Middle frontal gyrus (tissue), 1 donor: ENCODE measurements at regions not wholly inside any gene's neighbourhood (a gene's known extent, or its start where the extent isn't known, plus 50 kb on each side); places are given as distances from the start of the nearest gene placed in this dataset.
"Not testable (repeated sequence)": the region's sequence is repeated elsewhere in the genome, so short reads cannot be mapped to it uniquely, and the experiment has no call there.

Source experiments
- DNase-seq: peaks from one replicate; pipeline ENCODE4 v3.0.0-alpha.2; 2015; ENCODE audit warnings: low spot score; ENCODE audit errors: extremely low spot score

DNA sequence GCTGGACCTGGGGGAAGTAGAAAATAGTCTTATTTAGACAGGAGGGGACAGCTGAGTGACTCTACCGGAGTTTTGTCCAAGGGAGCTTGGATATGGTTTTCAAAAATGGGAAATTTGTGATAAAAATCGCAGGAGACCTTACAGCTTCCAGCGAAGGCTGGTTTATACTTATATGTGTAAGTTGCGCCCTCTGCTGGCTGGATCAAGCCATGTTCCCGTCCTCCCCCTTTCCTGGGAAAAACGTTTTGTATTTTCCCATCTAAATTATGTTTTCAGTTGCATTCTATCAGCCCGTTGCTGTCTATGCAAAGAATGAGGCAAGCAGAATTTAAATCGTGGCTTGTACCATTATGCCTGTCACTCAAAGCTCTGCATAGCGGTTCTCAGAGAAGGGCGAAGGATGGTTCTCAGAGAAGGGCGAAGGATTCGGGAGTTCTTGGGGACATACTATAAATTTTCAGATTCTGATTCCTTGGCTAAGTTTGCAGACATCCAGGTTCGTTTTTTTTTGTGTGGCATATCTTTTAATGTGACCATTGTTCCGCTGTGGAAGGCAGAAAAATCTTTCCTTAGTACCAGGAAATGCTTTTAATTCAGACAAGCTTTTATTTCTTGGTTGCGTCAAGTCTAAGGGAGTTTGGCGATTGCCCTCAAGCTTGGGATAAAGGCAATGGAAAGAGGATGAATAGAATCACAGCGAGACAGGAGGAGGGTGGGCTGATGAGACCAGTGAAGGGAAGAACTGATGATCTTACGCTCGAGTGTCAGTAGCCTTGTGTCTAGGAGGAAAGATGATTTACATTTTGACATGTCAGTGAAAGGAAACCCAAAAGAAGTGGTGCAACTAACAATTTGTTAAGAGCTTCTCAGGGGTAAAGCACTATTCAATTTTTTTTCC, 128.5 kb upstream of the ARX start:
- no peak for DNase-seq

DNA sequence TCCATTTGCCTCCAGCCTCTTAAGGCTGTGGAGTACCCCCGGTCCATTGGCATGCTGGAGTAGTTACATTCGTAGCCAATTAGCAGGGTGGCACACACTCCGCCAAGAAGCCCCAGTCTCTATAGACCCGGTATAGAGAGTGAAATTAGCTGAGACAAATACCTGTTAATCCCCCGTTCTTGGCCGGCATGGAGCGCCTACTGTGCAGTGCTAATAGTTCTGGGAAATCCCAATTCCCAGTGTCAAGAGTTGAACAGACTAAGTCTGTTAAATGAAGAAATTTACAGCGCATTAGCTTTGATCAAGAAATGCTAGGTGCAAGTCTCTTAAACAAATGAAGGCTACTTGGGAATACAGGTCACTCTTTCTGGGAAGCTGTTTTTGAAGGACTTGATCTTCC, 127.8 kb upstream of the ARX start:
- DNase-seq, result no peak

DNA sequence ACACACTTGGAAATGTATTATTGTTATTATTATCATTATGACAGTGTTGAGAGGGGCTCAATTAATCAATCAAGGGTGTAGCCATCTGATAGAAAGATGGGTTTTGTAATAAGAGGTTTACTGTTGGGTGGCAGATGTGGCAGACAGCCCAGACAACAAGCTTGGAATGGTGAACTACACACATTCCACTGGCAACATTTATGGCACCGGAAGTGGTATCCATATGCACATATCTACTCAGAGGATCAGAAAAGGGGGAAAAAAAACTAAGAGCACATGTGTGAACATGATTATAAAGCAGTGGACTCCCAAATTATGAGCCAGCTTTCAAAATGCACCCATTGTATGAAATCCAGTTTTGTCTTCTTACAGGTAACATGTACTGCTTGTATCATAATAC, 125.9 kb upstream of the ARX start:
- DNase-seq, result no peak

GRCh38 chrX:25131055-25131454, 115.3 kb upstream of the ARX start:
- no peak for DNase-seq

- no peak for DNase-seq
These were observed 114.9 kb upstream of the ARX start for GRCh38 chrX:25130619-25131018.

GRCh38 chrX:25125483-25125882, 109.7 kb upstream of the ARX start:
- DNase-seq, result no peak

GRCh38 chrX:25124391-25124790, 108.6 kb upstream of the ARX start:
- DNase-seq, result no peak

- no peak for DNase-seq
These were observed 96.4 kb upstream of the ARX start for GRCh38 chrX:25112156-25112555.

- no peak for DNase-seq
These were observed 92.7 kb upstream of the ARX start for GRCh38 chrX:25108481-25108880.

DNA sequence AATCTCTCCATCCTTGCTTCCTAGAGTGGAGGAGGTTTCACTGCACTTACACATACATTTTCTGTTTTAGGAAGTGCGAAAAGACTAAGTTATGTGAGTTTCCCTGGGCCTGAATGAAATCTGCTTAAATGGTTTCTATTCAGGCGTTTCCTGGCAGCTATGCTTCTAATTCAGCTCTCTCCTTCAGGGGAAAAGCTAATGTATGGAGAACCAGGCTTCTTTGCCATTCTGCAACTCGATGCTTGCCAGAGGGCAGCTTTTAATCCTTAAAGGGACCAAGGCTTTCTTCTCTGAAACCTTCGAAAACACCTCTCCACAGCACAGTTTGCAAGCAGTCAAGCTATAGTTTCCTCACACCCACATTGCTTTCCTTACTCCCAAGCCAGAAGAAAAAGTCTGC, 89.5 kb upstream of the ARX start:
- no peak for DNase-seq

GRCh38 chrX:25096522-25097045, 80.8 kb upstream of the ARX start:
- no peak for DNase-seq

GRCh38 chrX:25091152-25091551, 75.4 kb upstream of the ARX start:
- DNase-seq, result not testable (repeated sequence)

DNA sequence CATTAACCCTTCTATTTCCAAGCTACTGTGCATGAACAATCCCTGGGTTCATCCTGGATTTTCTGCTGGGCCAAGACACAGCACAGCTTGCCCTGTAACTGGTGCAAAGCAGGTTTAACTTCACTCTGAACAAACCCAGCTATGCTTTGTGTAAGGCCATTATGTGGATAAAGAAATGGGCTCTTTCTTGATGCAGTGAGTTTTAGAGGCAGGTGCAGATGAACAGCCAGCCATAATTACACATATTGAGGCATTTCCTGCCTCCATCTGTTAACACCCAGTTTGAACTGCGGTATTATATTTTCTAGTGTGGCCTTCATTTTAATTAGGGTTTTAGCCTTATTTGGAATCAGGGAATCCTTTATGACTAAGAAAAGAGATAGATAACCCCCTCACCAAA, 68.7 kb upstream of the ARX start:
- DNase-seq, result no peak

DNA sequence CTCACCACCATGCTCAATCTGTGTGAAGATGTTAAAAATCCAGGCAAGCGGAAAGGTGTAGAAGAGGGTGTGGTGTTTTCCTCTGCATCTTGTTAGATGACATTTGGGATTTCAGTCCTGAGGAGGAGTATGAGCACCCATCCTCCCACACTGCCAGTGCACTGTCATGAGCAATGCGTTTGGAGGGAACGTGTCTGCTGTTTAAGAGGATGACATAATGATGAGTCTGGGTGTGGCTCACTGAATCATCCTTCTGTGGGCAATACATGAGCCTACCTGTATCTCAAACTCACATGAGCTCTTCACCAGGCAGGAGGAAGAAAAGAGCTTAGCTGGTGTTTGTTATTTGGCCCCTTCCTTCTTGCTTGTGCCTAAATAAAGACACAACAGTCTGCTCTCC, 67.9 kb upstream of the ARX start:
- DNase-seq, result no peak

GRCh38 chrX:25079020-25079419, 63.3 kb upstream of the ARX start:
- DNase-seq, result no peak

- DNase-seq, result no peak
These were observed 61.3 kb upstream of the ARX start for GRCh38 chrX:25076941-25077500.

GRCh38 chrX:25072247-25072646, 56.5 kb upstream of the ARX start:
- DNase-seq, result no peak

GRCh38 chrX:25070038-25070437, 54.3 kb upstream of the ARX start:
- DNase-seq, result no peak

DNA sequence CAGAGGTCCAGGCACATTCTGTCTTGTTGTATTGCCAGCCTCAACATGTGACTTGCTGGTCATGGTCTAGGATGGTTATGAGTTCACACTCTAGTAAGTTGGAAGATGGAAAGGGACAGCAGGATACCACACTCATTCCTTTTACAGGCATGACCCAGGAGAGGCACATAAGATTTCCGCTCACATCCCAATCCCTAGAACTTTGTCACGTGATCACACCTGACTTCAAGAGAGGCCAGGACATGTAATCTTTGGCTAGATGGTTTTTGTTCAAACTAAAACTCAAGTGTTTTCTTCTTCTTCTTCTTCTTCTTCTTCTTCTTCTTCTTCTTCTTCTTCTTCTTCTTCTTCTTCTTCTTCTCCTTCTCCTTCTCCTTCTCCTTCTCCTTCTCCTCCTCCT, 53.4 kb upstream of the ARX start:
- no peak for DNase-seq

DNA sequence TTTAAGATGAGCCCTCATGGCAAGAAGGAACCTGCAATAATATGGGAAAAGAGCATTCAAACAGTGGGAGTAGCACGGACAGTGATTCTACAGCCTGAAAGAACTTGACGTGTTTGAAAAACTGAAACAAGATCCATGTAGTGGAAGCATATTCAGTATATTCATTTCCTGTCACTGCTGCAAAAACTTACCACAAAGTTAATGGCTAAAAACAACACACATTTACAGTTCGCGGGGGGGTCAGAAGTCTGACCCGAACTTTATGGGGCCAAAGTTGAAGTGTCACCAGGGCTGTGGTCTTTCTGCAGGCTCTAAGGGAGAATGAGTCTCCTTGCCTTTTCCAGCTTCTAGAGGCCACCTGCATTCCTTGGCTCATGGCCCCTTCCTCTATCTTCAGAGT, 52.6 kb upstream of the ARX start:
- DNase-seq, result no peak

GRCh38 chrX:25067271-25068172, 51.8 kb upstream of the ARX start:
- DNase-seq, result no peak

GRCh38 chrX:25066131-25066530, 50.4 kb upstream of the ARX start:
- DNase-seq, result no peak
